Naive thymus-derived CD8-positive, alpha-beta T cell (primary cell): ENCODE measurements at regions not wholly inside any gene's neighbourhood (a gene's known extent, or its start where the extent isn't known, plus 50 kb on each side); places are given as distances from the start of the nearest gene placed in this dataset.

Experiments used
- ATAC-seq, 2 donors: fragments of 150-1000 bp; cut with Tn5 transposase in 1 of 2; sonication (Bioruptor Pico), chemical (Tn5 transposase) in 1 of 2; 1 replicate in 1 of 2; 2 replicates in 1 of 2; pipeline ENCODE4 v1.10.0; 2021; ENCODE audit warnings: mild to moderate bottlenecking in 2 of 2, moderate library complexity in 2 of 2
- POLR2A ChIA-PET: fragments of 350-600 bp; sonication (Branson Sonifier 250); formaldehyde crosslinking; loops from one replicate; lab custom pipeline; 2021; ENCODE audit warnings: antibody characterized with exemption; lab: Charles Lee
- DNase-seq, 10 donors: peaks; one replicate each; pipeline versions ENCODE4 v3.0.0 to v3.0.0-alpha.2; 2020 to 2022
- H3K27ac Mint-ChIP-seq, 10 donors: one replicate each; pipeline ENCODE4 v1.8.0; 2020 to 2022; ENCODE audit warnings: mild to moderate bottlenecking in 10 of 10, mixed read lengths in 10 of 10, moderate library complexity in 4 of 10, inconsistent platforms in 1 of 10
- H3K27me3 Mint-ChIP-seq, 5 donors: one replicate each; pipeline ENCODE4 v1.8.0; 2021 to 2022; ENCODE audit warnings: mixed read lengths in 5 of 5
- H3K36me3 Mint-ChIP-seq, 3 donors: one replicate each; pipeline ENCODE4 v1.8.0; 2020 to 2022; ENCODE audit warnings: mixed read lengths in 3 of 3, mild to moderate bottlenecking in 2 of 3, inconsistent platforms in 1 of 3
- H3K4me1 Mint-ChIP-seq, 4 donors: one replicate each; pipeline ENCODE4 v1.8.0; 2021 to 2022; ENCODE audit warnings: mixed read lengths in 4 of 4
- H3K4me3 Mint-ChIP-seq, 10 donors: one replicate each; pipeline ENCODE4 v1.8.0; 2020 to 2022; ENCODE audit warnings: mild to moderate bottlenecking in 10 of 10, mixed read lengths in 10 of 10, moderate library complexity in 6 of 10, inconsistent platforms in 1 of 10
- H3K9me3 Mint-ChIP-seq, 9 donors: one replicate each; pipeline ENCODE4 v1.8.0; 2020 to 2022; ENCODE audit warnings: mixed read lengths in 9 of 9, mild to moderate bottlenecking in 3 of 9, inconsistent platforms in 1 of 9, moderate library complexity in 1 of 9

GRCh38 chr2:192327576-192327975 is 132.8 kb upstream of the TMEFF2 start:
- POLR2A ChIA-PET, result no interaction called here
- H3K36me3 Mint-ChIP-seq, result no peaks in the 10 kb centered on the region
- DNase-seq, result no peak
- peaks cover 0 to 2% (median 0%) of the 10 kb centered on the region in 4 donors for H3K4me1 Mint-ChIP-seq
- no peaks in the 10 kb centered on the region for H3K27me3 Mint-ChIP-seq
- ATAC-seq, result no peak
- H3K9me3 Mint-ChIP-seq, result no peaks in the 10 kb centered on the region
- no peak overlapping the region for H3K27ac Mint-ChIP-seq
- no peak overlapping the region for H3K4me3 Mint-ChIP-seq

- POLR2A ChIA-PET, result no interaction called here
- no peaks in the 10 kb centered on the region for H3K4me1 Mint-ChIP-seq
- H3K36me3 Mint-ChIP-seq, result no peaks in the 10 kb centered on the region
- H3K9me3 Mint-ChIP-seq, result peaks cover 0 to 10% (median 0%) of the 10 kb centered on the region in 9 donors
- H3K27me3 Mint-ChIP-seq, result no peaks in the 10 kb centered on the region
- no peak for ATAC-seq
- DNase-seq, result no peak
- no peak overlapping the region for H3K4me3 Mint-ChIP-seq
- no peak overlapping the region for H3K27ac Mint-ChIP-seq
These were observed 120.8 kb upstream of the TMEFF2 start for GRCh38 chr2:192315543-192315942.

- Mint-ChIP-seq H3K27me3 (no peaks in the 10 kb centered on the region), H3K9me3 (peaks cover 0 to 10% (median 0%) of the 10 kb centered on the region in 9 donors), H3K4me1 (no peaks in the 10 kb centered on the region), H3K4me3 (no peak overlapping the region), H3K27ac (no peak overlapping the region), H3K36me3 (no peaks in the 10 kb centered on the region)
- DNase-seq (no peak), ATAC-seq (no peak)
- POLR2A ChIA-PET, result no interaction called here
These were observed 120.2 kb upstream of the TMEFF2 start for GRCh38 chr2:192314800-192315481.

- peaks cover 0 to 10% (median 0%) of the 10 kb centered on the region in 9 donors for H3K9me3 Mint-ChIP-seq
- DNase-seq (no peak), ATAC-seq (no peak)
- POLR2A ChIA-PET, result no interaction called here
- H3K36me3 Mint-ChIP-seq, result no peaks in the 10 kb centered on the region
- H3K4me1 Mint-ChIP-seq, result no peaks in the 10 kb centered on the region
- no peak overlapping the region for H3K4me3 Mint-ChIP-seq
- H3K27me3 Mint-ChIP-seq, result no peaks in the 10 kb centered on the region
- no peak overlapping the region for H3K27ac Mint-ChIP-seq
These were observed 119.0 kb upstream of the TMEFF2 start for GRCh38 chr2:192313773-192314172.

DNA sequence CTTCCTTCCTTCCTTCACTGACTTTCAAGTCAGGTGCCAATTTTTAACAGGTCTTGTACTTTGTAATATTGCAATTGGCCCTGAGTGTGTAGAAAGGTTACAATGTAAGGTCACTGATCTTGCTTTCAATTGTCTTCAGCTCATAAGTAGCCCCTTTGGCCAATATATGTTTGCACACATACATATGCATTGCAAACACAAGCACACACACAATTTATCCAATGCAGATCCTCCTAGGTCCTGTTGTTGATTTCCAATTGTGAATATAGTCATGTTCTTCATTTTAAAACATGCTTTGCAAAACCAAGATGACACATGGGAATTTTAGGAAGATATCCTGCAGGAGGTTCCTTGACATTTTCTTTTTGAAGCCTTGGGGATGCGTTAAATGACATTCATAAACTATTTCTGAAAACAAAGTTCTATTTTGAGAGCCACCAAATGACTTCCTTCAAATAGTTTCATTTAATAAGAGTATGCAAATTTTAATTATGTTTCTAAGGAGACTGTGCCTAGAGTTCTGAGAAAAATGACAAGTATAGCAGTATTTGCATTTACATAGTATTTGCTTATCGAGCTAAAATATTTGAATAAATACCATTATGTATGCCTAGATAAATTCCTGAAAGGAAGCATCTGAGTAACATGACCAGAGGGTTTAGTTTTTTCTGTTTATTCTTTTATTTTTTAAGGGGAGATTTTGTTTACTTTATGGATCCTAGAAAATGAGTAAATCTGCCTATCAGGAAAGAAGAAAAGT is 117.1 kb upstream of the TMEFF2 start:
- Mint-ChIP-seq H3K36me3 (no peaks in the 10 kb centered on the region), H3K27me3 (peaks cover 0 to 1% (median 0%) of the 10 kb centered on the region in 5 donors), H3K9me3 (peaks cover 0 to 9% (median 0%) of the 10 kb centered on the region in 9 donors), H3K27ac (no peak overlapping the region), H3K4me3 (no peak overlapping the region), H3K4me1 (no peaks in the 10 kb centered on the region)
- POLR2A ChIA-PET, result no interaction called here
- DNase-seq (no peak), ATAC-seq (no peak)

DNA sequence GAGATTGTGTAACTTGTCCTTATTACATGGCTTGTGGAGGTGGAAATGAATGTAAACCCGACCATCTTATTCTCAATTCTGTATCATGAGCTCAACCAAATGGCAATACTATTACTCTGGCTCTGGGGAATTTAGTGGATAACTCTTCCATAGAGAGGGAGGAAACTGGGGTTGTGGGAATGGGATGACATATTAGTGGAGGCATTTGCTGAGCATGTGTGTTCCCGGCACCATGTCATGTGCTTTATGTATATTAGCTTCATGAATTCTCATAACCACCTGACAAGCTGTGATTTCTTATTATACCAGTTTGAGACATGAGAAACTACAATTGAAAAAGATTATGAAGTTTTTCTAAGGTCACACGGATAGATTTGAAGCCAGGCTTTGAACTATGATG is 112.8 kb upstream of the TMEFF2 start:
- no peak for ATAC-seq
- POLR2A ChIA-PET, result no interaction called here
- no peaks in the 10 kb centered on the region for H3K36me3 Mint-ChIP-seq
- DNase-seq, result no peak
- no peak overlapping the region for H3K4me3 Mint-ChIP-seq
- H3K27ac Mint-ChIP-seq, result no peak overlapping the region
- peaks cover 0 to 9% (median 0%) of the 10 kb centered on the region in 9 donors for H3K9me3 Mint-ChIP-seq
- no peaks in the 10 kb centered on the region for H3K4me1 Mint-ChIP-seq
- H3K27me3 Mint-ChIP-seq, result peaks cover 0 to 1% (median 0%) of the 10 kb centered on the region in 5 donors

DNA sequence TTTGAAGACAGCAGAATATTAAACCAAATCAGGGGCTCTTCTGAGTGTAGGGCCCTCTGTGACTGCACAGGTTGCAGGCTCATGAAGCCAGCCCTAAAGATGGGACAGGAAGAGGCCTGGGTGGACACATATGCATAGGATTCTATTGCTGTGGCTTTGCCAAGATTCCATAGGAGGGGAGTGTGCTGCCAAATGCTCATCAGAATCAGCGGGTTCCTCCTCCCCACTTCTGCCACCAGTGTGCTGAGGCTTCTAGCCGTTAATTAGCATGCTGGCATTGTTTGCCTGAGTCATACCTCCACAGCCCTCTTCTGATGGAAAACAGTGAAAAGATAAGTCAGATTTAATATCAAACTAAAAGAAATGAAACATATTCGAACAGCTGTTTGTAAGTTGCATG is 103.9 kb upstream of the TMEFF2 start:
- Mint-ChIP-seq H3K4me3 (no peak overlapping the region), H3K27me3 (peaks cover 0 to 1% (median 0%) of the 10 kb centered on the region in 5 donors), H3K4me1 (no peaks in the 10 kb centered on the region), H3K27ac (no peak overlapping the region), H3K36me3 (no peaks in the 10 kb centered on the region), H3K9me3 (peaks cover 0 to 3% (median 0%) of the 10 kb centered on the region in 9 donors)
- no peak for ATAC-seq
- no peak for DNase-seq
- POLR2A ChIA-PET, result no interaction called here

- Mint-ChIP-seq H3K27me3 (peaks cover 0 to 1% (median 0%) of the 10 kb centered on the region in 5 donors), H3K36me3 (no peaks in the 10 kb centered on the region), H3K27ac (no peak overlapping the region), H3K9me3 (no peaks in the 10 kb centered on the region), H3K4me1 (no peaks in the 10 kb centered on the region), H3K4me3 (no peak overlapping the region)
- no peak for DNase-seq
- POLR2A ChIA-PET, result no interaction called here
- ATAC-seq, result no peak
These were observed 97.7 kb upstream of the TMEFF2 start for GRCh38 chr2:192292478-192292877.

GRCh38 chr2:192288295-192288694 is 93.6 kb upstream of the TMEFF2 start:
- no peaks in the 10 kb centered on the region for H3K4me1 Mint-ChIP-seq
- H3K4me3 Mint-ChIP-seq, result no peak overlapping the region
- POLR2A ChIA-PET, result no interaction called here
- H3K36me3 Mint-ChIP-seq, result no peaks in the 10 kb centered on the region
- DNase-seq (no peak), ATAC-seq (no peak)
- no peak overlapping the region for H3K27ac Mint-ChIP-seq
- no peaks in the 10 kb centered on the region for H3K9me3 Mint-ChIP-seq
- no peaks in the 10 kb centered on the region for H3K27me3 Mint-ChIP-seq

DNA sequence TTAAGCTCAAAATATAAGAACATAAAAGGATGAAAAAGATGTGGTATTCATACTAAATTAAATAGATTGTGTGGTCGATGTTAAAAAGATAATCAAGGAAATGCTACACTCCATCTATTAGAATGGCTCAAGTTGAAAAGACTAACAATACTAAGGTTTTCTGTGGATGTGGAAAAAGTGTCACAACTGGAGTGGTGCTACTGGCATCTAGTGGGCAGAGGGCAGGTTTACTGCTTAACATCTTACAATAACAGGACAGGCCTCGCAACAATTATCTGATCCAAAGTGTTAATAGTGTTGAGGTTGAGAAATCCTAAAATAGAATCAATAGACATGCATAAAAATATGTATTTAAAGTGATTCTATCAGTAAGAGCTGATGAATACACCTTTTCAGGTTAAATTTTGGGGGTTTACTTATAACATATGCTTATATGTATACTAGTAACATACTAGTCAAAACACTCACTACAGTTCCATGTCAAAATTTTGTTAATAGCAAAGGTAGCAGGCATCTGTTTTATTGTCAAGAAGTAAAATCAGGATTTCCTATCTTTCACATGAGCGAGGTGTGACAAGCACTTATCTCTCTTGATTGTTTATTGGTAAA is 91.5 kb upstream of the TMEFF2 start:
- no peak for ATAC-seq
- H3K36me3 Mint-ChIP-seq, result no peaks in the 10 kb centered on the region
- H3K27me3 Mint-ChIP-seq, result peaks cover 0 to 7% (median 0%) of the 10 kb centered on the region in 5 donors
- no peak overlapping the region for H3K4me3 Mint-ChIP-seq
- DNase-seq, result no peak
- POLR2A ChIA-PET, result no interaction called here
- H3K4me1 Mint-ChIP-seq, result no peaks in the 10 kb centered on the region
- no peaks in the 10 kb centered on the region for H3K9me3 Mint-ChIP-seq
- no peak overlapping the region for H3K27ac Mint-ChIP-seq

DNA sequence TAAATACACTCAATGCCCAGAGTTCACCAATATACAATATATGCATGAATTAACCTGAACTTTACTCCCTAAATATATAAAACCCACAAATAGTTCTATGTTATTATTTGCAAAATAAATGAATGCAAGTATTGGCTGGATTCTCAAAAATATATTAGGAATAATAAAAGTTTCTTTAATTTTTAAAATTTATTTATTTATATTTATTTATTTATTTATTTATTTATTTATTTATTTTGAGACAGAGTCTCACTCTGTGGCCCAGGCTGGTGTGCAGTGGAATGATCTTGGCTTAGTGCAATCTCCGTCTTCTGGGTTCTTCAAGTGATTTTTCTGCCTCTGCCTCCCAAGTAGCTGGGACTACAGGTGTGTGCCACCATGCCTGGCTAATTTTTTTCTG is 88.7 kb upstream of the TMEFF2 start:
- POLR2A ChIA-PET, result interaction anchor here (0.6 kb wide), 1 partner anchor 279 kb away, joined by 3 read pairs; no protein-coding TSS in a partner anchor
- Mint-ChIP-seq H3K4me1 (no peaks in the 10 kb centered on the region), H3K4me3 (no peak overlapping the region), H3K27ac (no peak overlapping the region), H3K36me3 (no peaks in the 10 kb centered on the region), H3K9me3 (peaks cover 0 to under 1% (median 0%) of the 10 kb centered on the region in 9 donors), H3K27me3 (peaks cover 0 to 7% (median 0%) of the 10 kb centered on the region in 5 donors)
- no peak for ATAC-seq
- no peak for DNase-seq

GRCh38 chr2:192278701-192279100 is 84.0 kb upstream of the TMEFF2 start:
- no peak for ATAC-seq

GRCh38 chr2:192277494-192278109 is 82.9 kb upstream of the TMEFF2 start:
- POLR2A ChIA-PET, result no interaction called here
- H3K4me3 Mint-ChIP-seq, result no peak overlapping the region
- H3K27ac Mint-ChIP-seq, result no peak overlapping the region
- DNase-seq, result no peak
- peaks cover 0 to 17% (median 6%) of the 10 kb centered on the region in 9 donors for H3K9me3 Mint-ChIP-seq
- H3K4me1 Mint-ChIP-seq, result no peaks in the 10 kb centered on the region
- no peak for ATAC-seq
- H3K36me3 Mint-ChIP-seq, result no peaks in the 10 kb centered on the region
- H3K27me3 Mint-ChIP-seq, result peaks cover 0 to 16% (median 4%) of the 10 kb centered on the region in 5 donors

More at GRCh38 chr2:192278701-192279100, 84.0 kb upstream of the TMEFF2 start:
- Mint-ChIP-seq H3K36me3 (no peaks in the 10 kb centered on the region), H3K27me3 (peaks cover 0 to 16% (median 4%) of the 10 kb centered on the region in 5 donors), H3K4me3 (no peak overlapping the region), H3K4me1 (no peaks in the 10 kb centered on the region), H3K9me3 (peaks cover 0 to 17% (median 6%) of the 10 kb centered on the region in 9 donors), H3K27ac (no peak overlapping the region)
- DNase-seq, result no peak
- POLR2A ChIA-PET, result no interaction called here
